C4-2B (cell line): ENCODE measurements at regions not wholly inside any gene's neighbourhood (a gene's known extent, or its start where the extent isn't known, plus 50 kb on each side); places are given as distances from the start of the nearest gene placed in this dataset.

Source experiments
- CTCF ChIP-seq: fragments of 450-650 bp; conservative IDR thresholded peaks from 2 replicates; pipeline ENCODE4 v1.5.1; 2017; ENCODE audit warnings: mild to moderate bottlenecking
- ZFX ChIP-seq: fragments of 450-650 bp; IDR thresholded peaks from 2 replicates; pipeline ENCODE4 v1.6.1; 2017

GRCh38 chr11:92591521-92591920 lies 366.9 kb downstream of the FAT3 start:
- no peak for TF ChIP-seq CTCF
- TF ChIP-seq ZFX = no peak
